ENCODE measurements at regions not wholly inside any gene's neighbourhood (a gene's known extent, or its start where the extent isn't known, plus 50 kb on each side); places are given as distances from the start of the nearest gene placed in this dataset.

DNA sequence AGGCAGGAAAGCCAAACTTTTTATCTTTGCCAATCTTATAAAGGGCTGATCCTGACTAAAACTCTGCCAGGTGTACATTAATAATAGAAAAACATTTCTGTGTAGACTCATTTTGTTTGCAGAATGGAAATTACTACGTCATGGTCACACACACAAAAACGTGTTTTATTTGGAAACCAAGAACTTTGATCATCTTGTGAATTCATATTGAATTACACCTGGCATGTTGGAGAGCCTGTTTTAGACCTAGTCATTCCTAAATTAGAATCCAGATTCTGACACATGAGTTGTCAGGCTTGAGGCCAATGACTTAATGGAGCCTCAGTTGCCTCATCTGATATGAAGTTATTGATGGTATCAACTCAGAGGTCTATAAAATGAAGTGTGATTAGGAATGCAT, 235.6 kb upstream of the TENM4 start:
- TF ChIP-seq, protein P1, sequence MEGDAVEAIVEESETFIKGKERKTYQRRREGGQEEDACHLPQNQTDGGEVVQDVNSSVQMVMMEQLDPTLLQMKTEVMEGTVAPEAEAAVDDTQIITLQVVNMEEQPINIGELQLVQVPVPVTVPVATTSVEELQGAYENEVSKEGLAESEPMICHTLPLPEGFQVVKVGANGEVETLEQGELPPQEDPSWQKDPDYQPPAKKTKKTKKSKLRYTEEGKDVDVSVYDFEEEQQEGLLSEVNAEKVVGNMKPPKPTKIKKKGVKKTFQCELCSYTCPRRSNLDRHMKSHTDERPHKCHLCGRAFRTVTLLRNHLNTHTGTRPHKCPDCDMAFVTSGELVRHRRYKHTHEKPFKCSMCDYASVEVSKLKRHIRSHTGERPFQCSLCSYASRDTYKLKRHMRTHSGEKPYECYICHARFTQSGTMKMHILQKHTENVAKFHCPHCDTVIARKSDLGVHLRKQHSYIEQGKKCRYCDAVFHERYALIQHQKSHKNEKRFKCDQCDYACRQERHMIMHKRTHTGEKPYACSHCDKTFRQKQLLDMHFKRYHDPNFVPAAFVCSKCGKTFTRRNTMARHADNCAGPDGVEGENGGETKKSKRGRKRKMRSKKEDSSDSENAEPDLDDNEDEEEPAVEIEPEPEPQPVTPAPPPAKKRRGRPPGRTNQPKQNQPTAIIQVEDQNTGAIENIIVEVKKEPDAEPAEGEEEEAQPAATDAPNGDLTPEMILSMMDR (IDR thresholded peaks at IDR 0.05) = no peak
- no peak for TF ChIP-seq POLR2AphosphoS5 (IDR thresholded peaks at IDR 0.05; ENCODE audit: low read depth, low read length)

Data from Panc1 (cell line).